HG02678 (cell line): ENCODE measurements at regions not wholly inside any gene's neighbourhood (a gene's known extent, or its start where the extent isn't known, plus 50 kb on each side); places are given as distances from the start of the nearest gene placed in this dataset.

Experiments used
- ATAC-seq: cut with Tn5 transposase; IDR thresholded peaks from one replicate; pipeline ENCODE4 v1.9.1; 2021; ENCODE audit warnings: mild to moderate bottlenecking, moderate library complexity; ENCODE audit not compliant: unreplicated experiment

DNA sequence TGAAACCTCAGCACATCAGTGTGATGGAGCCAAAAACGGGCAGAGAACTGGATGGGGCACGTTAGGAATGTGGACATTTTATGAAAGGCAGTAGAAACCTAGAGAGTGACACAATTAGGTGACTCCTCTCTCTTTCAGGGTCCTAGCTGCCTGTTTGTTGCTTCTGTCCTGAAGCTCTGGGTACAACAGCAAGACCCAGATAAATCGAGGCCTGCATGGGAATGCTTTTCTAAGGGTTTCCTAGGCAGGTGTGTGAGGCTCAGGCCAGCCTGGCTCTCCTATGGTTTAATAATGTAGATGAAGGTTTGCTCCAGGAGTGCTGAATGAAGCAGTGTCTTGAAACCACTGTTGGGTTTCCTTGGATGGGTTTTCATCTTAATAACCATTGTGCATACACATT is 517.1 kb upstream of the RAB6C start:
- no peak for ATAC-seq

DNA sequence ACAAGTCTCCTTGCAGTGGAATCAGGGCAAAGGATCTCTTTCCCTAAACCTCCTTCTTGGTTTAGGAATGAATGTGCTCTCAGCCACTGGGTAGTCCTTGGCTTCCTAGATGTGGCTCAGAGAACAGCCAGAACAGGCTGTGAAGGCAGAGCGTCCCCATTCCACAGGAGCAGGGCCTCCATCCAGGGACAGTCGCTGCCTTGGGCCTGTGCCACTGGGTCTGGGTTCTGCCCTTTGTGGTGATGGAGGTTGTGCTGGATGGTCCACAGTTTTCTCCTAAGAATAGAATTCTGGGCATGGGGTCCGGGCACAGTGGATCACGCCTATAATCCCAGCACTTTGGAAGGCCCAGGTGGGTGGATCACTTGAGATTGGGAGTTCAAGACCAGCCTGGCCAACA is 516.5 kb upstream of the RAB6C start:
- no peak for ATAC-seq

GRCh38 chr2:129464036-129464435 is 515.4 kb upstream of the RAB6C start:
- ATAC-seq = no peak

DNA sequence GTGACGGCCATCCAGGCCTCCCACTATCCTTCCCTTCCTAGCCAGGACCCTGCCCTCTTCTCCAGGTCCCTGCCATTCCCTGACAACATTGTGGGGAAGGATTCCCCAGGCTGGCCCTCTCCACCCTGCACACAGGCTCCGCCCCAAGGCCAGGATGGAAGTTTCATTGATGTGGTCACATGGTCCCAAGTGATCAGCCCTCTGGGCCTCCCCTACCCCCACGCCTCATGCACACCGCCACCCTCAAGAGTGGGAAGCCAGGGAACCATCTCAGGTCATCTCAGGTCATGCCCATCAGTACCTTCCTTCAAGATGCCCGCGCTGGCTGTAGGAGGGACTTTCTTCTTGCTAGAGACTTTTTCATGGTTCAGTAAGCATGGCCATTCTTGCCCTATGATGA is 514.8 kb upstream of the RAB6C start:
- no peak for ATAC-seq

DNA sequence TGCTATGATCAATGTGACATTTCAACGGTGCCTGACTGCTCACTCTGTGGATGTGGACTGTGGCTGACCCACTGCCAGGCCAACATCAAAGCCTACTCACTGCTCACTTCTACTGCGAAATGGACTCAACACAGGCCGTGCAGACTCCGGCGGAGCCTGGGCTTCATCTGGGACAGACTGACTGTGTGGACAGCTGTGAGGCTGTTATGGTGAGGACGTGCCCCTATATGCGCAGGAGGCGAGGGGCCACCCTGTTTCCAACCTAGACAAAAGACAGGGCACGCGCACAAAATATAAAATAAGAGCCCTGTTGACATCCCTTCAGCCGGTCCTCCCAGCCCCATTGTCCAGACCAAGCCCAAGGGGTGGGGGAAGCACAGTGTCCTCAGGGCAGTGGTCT is 514.4 kb upstream of the RAB6C start:
- no peak for ATAC-seq

- no peak for ATAC-seq
These were observed 513.1 kb upstream of the RAB6C start for GRCh38 chr2:129466389-129466788.

DNA sequence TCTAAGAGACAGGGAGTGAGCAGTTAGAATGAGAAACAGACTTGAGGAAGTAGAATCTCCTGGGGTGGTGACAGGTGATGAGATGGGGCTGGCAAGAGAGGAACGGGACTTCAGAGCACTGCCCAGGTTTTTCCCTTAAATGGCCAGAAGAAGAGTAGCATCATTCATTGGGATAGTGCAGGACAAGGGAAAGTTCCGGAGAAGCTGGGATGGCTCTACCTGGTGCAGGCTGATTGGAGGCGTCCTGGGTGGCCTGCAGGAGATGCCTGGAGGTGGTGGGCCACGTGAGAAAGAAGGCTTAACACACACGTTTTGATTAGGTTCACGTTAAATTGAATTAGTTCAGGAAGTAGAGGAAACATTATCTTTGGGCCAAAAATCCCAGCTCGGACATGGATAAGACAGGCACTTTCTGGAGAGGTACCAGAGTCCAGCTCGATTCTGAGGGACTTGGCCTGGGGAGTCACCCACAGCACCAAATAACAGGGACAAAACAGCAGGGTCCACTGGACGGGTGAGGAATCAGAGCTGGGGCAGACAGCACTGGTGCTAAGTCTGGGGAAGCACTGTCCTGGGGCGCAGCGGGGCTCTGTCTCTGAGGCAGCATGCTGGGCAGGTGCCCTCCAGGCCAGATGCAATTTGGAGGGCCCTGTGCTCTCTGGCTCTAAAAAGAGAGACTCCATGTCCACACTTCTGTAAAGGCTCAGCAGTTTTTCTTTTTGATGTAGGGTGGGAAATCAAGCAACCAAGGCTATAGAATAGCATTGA is 512.3 kb upstream of the RAB6C start:
- ATAC-seq = no peak

GRCh38 chr2:129467941-129468340 is 511.5 kb upstream of the RAB6C start:
- no peak for ATAC-seq

- ATAC-seq = no peak
These were observed 510.6 kb upstream of the RAB6C start for GRCh38 chr2:129468879-129469278.

DNA sequence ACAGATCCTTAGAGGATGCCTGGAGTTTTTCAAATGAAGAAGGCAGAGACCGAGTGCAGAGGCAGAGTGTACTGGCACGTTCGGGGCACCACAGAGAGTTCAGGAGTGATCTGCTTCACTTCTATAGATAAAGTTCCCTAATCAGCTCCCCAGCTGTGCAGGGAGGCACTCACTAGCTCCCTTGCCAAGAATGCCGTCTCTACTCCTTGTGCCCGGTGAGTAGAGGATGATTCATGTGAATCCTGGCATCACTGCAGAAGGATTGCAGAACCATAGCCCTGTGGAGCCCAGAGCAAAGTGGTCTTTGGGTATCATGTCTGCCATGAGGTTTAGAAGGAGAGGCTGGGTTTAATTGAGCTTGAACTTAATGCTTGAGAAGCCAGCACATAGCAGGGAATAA is 510.1 kb upstream of the RAB6C start:
- ATAC-seq = no peak

DNA sequence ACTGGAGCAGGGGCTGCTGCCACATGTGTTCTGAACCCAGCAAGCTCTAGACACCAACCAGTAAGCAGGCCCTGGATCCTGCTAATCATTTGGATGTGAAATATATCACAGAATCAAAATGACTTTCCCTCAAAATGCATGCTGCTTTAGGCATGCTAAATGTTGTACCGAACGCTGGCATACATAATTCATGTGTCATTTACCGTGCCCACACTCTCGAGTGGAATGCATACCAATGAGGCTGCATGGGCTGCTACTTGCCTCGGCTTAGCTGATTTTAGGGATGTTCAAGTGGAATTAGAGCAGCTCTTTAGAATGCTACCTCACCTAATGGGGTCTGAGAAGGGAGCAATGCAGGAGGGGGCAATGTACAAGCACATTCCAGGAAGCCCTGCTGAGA is 509.6 kb upstream of the RAB6C start:
- no peak for ATAC-seq

DNA sequence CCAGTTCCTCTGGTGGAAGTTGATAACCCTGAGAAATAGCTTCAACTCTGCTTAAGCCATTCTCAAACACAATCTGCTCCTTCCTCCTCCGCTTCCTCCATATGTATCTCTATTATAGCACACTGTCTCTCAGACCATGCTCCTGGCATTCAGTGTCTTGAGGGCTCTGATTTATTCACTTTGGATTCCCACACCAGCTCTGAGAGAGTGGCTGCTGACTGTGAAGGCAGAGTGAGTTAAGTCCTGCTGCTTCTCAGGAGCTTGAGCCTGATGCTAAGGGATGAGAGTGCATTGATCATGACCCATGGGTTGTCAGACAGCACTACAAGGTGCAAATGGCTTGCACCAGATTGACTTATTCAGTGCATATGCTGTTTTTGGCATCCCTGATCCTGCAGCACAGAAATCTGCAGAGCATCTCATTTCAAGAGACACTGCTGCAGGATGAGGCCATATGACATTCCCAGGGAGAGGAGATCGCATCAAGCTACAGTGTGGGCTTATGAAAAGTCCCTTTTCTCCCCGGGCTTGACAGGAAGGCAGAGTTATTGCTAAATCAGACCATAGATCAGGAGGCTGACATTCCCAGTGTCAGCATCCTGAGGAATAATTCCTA is 500.5 kb upstream of the RAB6C start:
- ATAC-seq = no peak

- ATAC-seq = no peak
These were observed 499.6 kb upstream of the RAB6C start for GRCh38 chr2:129479892-129480291.

DNA sequence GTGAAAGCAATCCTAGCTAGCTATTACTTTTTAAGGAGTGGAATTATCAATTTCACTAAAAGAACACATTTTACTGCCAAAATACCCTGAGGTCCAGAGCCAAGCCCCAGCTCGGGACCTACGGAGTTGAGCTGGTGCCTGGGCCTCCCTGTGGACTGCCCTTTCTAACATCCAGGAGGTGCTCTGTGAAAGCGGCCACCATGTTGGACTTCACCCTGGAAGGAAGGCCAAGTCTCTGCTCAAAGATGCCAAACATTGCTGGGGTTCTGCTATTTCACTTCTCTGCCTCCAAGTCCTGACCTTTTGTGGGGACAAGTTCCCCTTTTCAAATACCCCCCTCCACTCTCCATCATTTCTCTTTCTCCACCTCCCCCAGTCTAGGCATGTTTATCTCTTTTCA is 498.7 kb upstream of the RAB6C start:
- ATAC-seq = no peak

- no peak for ATAC-seq
These were observed 497.9 kb upstream of the RAB6C start for GRCh38 chr2:129481306-129482219.

- no peak for ATAC-seq
These were observed 496.8 kb upstream of the RAB6C start for GRCh38 chr2:129482626-129483025.

DNA sequence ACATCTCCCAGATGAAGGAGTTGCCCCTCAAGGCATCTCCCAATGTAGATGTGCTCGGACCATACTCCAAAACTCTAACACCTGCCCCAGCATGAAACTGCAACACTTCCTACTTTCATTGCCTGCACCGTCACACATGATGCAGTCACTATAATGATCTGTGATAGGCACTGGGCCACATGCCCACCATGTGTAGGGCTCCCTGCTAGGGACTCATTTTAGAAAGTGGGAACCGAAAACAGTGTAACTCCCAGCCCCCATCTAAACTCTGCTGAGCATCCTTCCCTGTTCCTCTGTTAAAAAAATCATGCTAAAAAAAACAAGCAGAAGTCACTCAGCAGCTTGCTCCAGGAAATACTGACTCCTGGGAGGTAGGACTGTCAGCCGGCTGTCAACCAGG is 496.1 kb upstream of the RAB6C start:
- peak; percentile 74 for ATAC-seq

DNA sequence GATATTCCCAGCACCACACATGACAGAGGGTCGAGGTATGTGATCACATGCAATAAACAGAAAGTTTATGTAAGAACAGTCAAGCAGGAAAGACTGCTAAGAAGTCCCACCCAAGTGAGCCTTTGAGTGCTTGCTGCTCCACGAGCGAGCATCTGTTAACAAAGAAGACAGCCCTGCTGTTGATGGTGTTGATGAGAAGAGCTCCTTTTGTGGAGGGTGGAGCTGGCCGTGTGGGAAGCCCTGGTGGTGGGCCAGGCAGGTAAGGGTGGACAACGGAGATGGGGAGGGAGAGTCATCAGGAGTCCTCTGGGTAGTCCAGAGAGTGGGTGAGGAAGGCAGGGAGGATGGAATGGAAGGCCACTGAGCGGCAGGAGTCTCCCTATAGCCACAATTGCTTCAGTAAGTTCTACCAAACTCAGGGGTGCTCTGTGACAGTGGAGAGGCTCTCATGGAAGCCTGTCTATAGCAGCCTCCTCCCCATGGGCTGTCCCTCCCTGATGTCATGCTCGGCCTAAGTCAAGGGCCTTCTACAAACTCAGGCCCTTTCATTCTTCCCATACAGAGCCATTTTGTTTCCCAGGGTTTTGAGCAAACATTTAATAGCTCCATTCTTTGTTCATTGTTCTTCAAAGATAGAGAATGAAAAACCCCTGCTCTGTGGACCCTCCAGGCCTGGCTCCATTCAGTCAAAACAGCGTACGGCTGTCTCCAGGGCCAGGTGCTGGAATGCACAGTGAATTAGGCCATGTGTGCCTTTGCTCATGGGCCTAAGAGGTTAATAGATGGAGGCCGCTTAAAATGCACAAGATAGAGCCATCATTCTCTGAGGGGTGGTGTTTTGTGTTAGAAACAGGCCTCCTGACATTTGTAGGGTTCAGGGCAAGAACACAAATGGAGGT is 494.2 kb upstream of the RAB6C start:
- ATAC-seq = no peak

DNA sequence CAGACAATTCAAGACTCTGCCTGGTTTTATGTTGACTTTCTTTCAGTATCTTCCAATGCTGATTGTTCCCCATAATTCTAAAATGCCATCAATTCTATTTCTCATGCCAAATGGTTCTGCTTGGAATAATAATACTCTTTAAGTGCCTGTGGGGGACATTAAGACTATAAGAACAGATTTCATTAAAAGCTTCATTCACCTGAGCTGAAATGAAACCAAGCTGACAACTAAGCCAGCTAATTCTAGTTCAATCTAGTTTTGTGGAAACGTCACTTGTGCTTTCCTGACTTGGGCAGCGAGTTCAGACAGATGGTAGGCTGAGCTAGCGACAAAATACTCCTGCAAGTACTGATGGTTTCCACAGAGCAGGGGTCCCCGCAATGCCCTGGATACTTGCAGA is 491.1 kb upstream of the RAB6C start:
- no peak for ATAC-seq

DNA sequence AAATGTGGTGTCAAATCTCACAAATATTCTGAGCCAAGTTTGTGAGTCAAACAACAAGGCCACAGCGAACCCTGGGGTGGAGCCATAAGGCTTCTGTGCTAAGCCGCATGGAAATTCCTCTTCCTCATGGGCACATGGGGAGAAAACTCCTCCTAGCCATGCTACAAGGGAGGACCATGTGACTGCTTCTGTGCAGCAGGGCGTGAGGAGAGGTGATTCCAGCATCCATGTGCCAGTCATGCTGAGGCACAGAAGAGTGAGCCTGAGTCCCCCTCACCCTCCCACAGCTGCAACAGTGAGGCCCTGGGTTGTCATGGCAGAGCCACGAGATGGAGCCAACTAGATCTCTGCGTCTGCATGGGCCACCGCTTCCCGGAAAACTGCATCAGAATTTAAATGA is 488.8 kb upstream of the RAB6C start:
- ATAC-seq = no peak

- ATAC-seq = no peak
These were observed 488.2 kb upstream of the RAB6C start for GRCh38 chr2:129491308-129491707.
